AG04449 (cell line): ENCODE measurements at regions not wholly inside any gene's neighbourhood (a gene's known extent, or its start where the extent isn't known, plus 50 kb on each side); places are given as distances from the start of the nearest gene placed in this dataset.

ENCODE experiments used
- CTCF ChIA-PET: fragments of 350-600 bp; formaldehyde crosslinking; extraction: SDS; loops from one replicate; lab custom pipeline; 2021; ENCODE audit warnings: antibody characterized with exemption; lab: Yijun Ruan, JAX
- POLR2A ChIA-PET: fragments of 400-600, 350-600 bp; formaldehyde crosslinking; extraction: SDS; loops from one replicate; lab custom pipeline; 2020; ENCODE audit warnings: antibody characterized with exemption, inconsistent platforms; lab: Yijun Ruan, JAX
- DNase-seq: peaks from one replicate; pipeline ENCODE4 v3.0.0-alpha.2; 2010; ENCODE audit warnings: low read depth, low spot score
- H3K4me3 ChIP-seq: 2 replicates; pipeline ENCODE4 v1.5.1; 2011; ENCODE audit warnings: low read depth, mild to moderate bottlenecking, control low read depth, low read length
- TF ChIP-seq, protein P1 (sequence below): IDR thresholded peaks from one replicate; pipeline ENCODE4 v1.5.1; 2011; ENCODE audit warnings: mild to moderate bottlenecking, moderate library complexity, low read length, control low read depth, inconsistent platforms; ENCODE audit not compliant: insufficient read depth; ENCODE audit errors: missing control alignments

DNA sequence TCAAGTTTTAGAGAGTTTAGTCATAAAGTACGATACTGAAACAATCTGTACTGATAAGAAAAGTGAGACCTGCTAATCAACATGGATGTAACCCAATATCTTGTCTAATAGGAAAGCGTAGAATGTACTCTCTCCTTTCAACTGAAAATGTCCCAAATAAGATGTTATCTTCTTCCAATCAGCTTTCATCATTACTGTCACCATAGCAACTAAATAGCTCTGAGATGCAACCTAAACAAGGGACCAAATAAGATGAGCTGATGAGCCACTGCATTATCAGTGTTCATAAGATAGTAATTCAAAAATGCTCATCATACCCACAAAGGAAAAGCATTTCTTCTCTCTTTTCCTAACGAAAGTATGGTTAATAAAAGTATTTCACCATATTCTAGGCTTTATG lies 1108.3 kb upstream of the MAP3K7 start:
- ChIA-PET CTCF (no interaction called here), POLR2A (no interaction called here)
- TF ChIP-seq, protein P1, sequence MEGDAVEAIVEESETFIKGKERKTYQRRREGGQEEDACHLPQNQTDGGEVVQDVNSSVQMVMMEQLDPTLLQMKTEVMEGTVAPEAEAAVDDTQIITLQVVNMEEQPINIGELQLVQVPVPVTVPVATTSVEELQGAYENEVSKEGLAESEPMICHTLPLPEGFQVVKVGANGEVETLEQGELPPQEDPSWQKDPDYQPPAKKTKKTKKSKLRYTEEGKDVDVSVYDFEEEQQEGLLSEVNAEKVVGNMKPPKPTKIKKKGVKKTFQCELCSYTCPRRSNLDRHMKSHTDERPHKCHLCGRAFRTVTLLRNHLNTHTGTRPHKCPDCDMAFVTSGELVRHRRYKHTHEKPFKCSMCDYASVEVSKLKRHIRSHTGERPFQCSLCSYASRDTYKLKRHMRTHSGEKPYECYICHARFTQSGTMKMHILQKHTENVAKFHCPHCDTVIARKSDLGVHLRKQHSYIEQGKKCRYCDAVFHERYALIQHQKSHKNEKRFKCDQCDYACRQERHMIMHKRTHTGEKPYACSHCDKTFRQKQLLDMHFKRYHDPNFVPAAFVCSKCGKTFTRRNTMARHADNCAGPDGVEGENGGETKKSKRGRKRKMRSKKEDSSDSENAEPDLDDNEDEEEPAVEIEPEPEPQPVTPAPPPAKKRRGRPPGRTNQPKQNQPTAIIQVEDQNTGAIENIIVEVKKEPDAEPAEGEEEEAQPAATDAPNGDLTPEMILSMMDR = no peak
- DNase-seq = no peak
- no peak overlapping the region for H3K4me3 ChIP-seq

DNA sequence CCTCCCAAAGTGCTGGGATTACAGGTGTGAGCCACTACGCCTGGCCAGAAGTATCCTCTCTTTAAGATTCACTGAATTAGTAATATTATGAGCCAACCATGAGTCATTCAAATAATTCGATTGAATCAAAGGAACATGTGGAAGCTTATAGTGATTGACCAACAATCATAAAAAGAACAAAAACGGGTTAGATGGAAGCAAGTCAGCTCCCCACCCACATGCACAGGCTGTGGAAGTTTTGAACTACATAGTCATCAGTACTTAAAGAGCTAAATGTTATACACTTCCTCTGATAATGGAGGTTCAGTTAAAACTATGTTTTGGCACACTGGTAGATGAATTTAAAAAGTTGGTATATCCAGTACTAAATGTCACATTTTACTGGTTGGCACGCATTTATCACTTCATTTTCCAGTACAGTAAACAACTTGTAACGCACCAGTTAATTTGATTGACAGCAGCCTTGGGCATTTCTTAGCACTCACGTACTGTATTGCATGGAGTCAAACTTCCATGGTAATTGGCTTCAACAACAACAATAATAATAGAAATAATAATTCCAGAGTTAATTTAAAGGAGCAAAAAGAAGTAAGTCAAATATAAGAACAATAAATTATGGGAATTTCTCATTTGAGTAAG lies 1107.3 kb upstream of the MAP3K7 start:
- DNase-seq = no peak
- ChIA-PET CTCF (no interaction called here), POLR2A (no interaction called here)
- H3K4me3 ChIP-seq = no peak overlapping the region
- TF ChIP-seq, protein P1 = no peak

DNA sequence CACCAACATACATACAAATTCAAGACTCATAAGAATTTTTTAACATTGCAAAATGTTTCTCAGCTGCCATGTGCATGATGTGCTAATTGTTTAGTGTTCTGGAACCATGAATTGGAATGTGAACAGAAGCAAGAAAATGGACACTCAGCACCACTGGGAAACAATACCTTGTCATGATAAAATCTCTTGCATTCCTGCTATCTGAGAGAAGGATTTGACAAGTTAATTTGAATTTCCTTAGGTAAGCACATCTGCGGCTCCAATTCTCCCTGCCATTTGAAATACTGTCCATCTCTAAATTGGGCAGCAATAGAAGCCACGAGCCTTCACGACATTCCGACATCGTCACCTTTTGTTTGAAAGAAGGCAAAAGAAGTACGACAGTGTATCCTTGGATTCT lies 1104.6 kb upstream of the MAP3K7 start:
- POLR2A ChIA-PET = no interaction called here
- no peak for DNase-seq
- no peak overlapping the region for H3K4me3 ChIP-seq
- TF ChIP-seq, protein P1 = no peak
- CTCF ChIA-PET = no interaction called here

DNA sequence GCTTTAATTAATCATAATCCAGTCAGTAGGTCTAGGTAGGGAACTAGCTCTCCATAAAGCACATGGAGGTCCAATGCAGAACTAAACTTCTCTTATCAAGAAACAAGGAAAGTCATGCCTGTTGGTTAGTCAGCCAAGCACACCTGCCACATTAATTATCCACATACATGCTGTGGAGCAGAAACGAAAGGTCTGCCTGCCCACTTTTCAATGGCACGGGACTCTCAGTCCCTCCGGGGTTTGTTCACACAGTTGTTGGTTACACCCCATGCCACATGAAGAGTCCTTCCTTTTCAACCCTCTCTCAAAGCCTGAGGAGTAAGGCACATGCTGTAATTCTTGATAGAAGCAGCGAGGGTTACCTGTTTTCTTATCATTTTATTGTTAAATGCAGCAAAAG lies 1096.4 kb upstream of the MAP3K7 start:
- POLR2A ChIA-PET = no interaction called here
- no peak overlapping the region for H3K4me3 ChIP-seq
- TF ChIP-seq, protein P1 = no peak
- CTCF ChIA-PET = no interaction called here
- no peak for DNase-seq

DNA sequence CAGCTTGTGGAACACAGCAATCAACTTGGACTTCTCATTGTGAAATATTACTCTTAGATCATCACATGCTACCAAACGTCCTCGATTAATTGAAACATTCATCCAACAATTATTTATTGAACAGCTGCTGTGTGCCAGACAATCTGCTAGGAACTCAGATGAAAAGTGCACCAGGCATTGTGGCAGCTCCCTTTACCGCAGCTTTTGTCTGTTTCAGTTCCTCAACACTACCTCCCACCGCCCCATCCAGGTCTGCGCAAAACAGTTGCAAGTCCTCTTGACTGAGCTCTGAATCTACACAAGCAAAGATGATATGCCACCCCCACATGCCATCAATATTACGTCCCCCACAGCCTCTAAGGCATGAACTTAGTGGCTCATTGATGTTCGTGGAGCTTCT lies 1094.4 kb upstream of the MAP3K7 start:
- POLR2A ChIA-PET = no interaction called here
- DNase-seq = no peak
- H3K4me3 ChIP-seq = no peak overlapping the region
- CTCF ChIA-PET = no interaction called here
- TF ChIP-seq, protein P1 = no peak

DNA sequence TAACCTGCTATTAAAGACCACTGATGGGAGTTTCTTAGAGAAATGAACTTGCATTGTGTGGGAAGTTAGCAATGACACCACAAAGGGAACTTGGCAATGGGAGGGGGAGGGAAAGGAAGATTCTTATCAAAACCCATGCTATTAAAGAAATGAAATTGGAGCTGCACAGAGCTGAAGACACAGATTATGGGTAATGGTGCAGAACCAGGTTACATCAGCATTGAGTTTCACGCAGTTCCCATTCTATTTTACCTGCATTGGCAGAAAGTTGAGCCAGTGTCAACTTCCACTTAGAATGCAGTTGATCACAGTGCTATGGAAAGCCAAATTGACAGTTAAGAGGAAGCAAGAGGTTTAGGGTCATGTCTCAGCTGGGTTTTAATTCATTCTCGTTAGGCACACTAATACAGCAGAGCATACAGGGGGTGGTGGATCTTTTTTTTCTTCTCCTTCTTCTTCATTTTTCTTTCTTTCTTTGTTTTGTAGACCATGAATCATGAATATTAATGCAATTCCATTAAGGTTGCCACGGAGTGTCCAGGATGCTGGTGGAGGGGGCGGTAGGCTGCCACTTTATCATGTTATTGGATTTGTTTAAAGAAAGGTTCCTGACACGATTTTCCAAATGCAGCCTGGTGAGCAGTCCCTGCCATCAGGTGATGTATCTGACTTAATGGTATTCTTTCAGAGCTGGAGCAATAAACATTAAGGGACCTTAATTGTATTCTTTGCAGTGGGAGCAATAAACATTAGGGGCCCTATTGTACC lies 1092.0 kb upstream of the MAP3K7 start:
- H3K4me3 ChIP-seq = no peak overlapping the region
- ChIA-PET CTCF (no interaction called here), POLR2A (no interaction called here)
- DNase-seq = no peak
- TF ChIP-seq, protein P1 = no peak
